Fibroblast of the aortic adventitia (primary cell): ENCODE measurements at regions not wholly inside any gene's neighbourhood (a gene's known extent, or its start where the extent isn't known, plus 50 kb on each side); places are given as distances from the start of the nearest gene placed in this dataset.

Source experiments
- DNase-seq: peaks from one replicate; pipeline ENCODE4 v3.0.0-alpha.2; 2010; ENCODE audit warnings: low read depth
- H3K4me3 ChIP-seq: 2 replicates; pipeline ENCODE4 v1.5.1; 2011; ENCODE audit warnings: low read depth, mild to moderate bottlenecking, control low read depth, low read length, moderate library complexity
- CTCF ChIP-seq: IDR thresholded peaks from 2 replicates; pipeline ENCODE4 v1.5.1; 2011; ENCODE audit warnings: mild to moderate bottlenecking, low read length, control low read depth, inconsistent platforms; ENCODE audit not compliant: insufficient read depth

- no peak for TF ChIP-seq CTCF
- no peak for DNase-seq
- H3K4me3 ChIP-seq = no peak overlapping the region
Measured at GRCh38 chr14:71382315-71382714, 475.1 kb downstream of the PCNX1 start.

- H3K4me3 ChIP-seq = no peak overlapping the region
- TF ChIP-seq CTCF = no peak
- DNase-seq = no peak
Measured at GRCh38 chr14:71383510-71383909, 476.3 kb downstream of the PCNX1 start.

GRCh38 chr14:71384007-71384845 is 477.0 kb downstream of the PCNX1 start:
- no peak overlapping the region for H3K4me3 ChIP-seq
- TF ChIP-seq CTCF = no peak
- no peak for DNase-seq

GRCh38 chr14:71387753-71388152 is 480.5 kb downstream of the PCNX1 start:
- no peak overlapping the region for H3K4me3 ChIP-seq
- TF ChIP-seq CTCF = no peak
- DNase-seq = no peak

GRCh38 chr14:71388336-71388735 is 481.1 kb downstream of the PCNX1 start:
- H3K4me3 ChIP-seq = no peak overlapping the region
- DNase-seq = no peak
- no peak for TF ChIP-seq CTCF

- H3K4me3 ChIP-seq = no peak overlapping the region
- no peak for TF ChIP-seq CTCF
- no peak for DNase-seq
Measured at GRCh38 chr14:71388862-71389261, 481.6 kb downstream of the PCNX1 start.

- no peak for TF ChIP-seq CTCF
- H3K4me3 ChIP-seq = no peak overlapping the region
- no peak for DNase-seq
Measured at GRCh38 chr14:71394386-71394785, 487.1 kb downstream of the PCNX1 start.
